DMS153 (cell line): ENCODE measurements at regions not wholly inside any gene's neighbourhood (a gene's known extent, or its start where the extent isn't known, plus 50 kb on each side); places are given as distances from the start of the nearest gene placed in this dataset.
"Not testable (repeated sequence)": the region's sequence is repeated elsewhere in the genome, so short reads cannot be mapped to it uniquely, and the experiment has no call there.

Experiments
- DNase-seq: peaks from one replicate; lab custom pipeline; 2025; lab: John Stamatoyannopoulos, UW

- DNase-seq, result no peak
Measured at GRCh38 chr10:29756451-29756850, 121.7 kb upstream of the SVIL start.

GRCh38 chr10:29753283-29753682 lies 118.5 kb upstream of the SVIL start:
- DNase-seq, result no peak

GRCh38 chr10:29751684-29752083 lies 116.9 kb upstream of the SVIL start:
- DNase-seq, result no peak

GRCh38 chr10:29751240-29751639 lies 116.5 kb upstream of the SVIL start:
- no peak for DNase-seq

- no peak for DNase-seq
Measured at GRCh38 chr10:29749150-29749549, 114.4 kb upstream of the SVIL start.

- DNase-seq, result no peak
Measured at GRCh38 chr10:29748109-29748650, 113.4 kb upstream of the SVIL start.

- no peak for DNase-seq
Measured at GRCh38 chr10:29746080-29746797, 111.5 kb upstream of the SVIL start.

- DNase-seq, result no peak
Measured at GRCh38 chr10:29740981-29741545, 106.3 kb upstream of the SVIL start.

GRCh38 chr10:29738341-29738740 lies 103.6 kb upstream of the SVIL start:
- DNase-seq, result no peak

- DNase-seq, result no peak
Measured at GRCh38 chr10:29737074-29737593, 102.4 kb upstream of the SVIL start.

GRCh38 chr10:29736366-29737073 lies 101.7 kb upstream of the SVIL start:
- no peak for DNase-seq

- no peak for DNase-seq
Measured at GRCh38 chr10:29735628-29736365, 101.0 kb upstream of the SVIL start.

- no peak for DNase-seq
Measured at GRCh38 chr10:29734962-29735627, 100.3 kb upstream of the SVIL start.

GRCh38 chr10:29734640-29734961 lies 99.8 kb upstream of the SVIL start:
- no peak for DNase-seq

- DNase-seq, result no peak
Measured at GRCh38 chr10:29733323-29733722, 98.6 kb upstream of the SVIL start.

- DNase-seq, result no peak
Measured at GRCh38 chr10:29732918-29733317, 98.1 kb upstream of the SVIL start.

GRCh38 chr10:29731760-29732159 lies 97.0 kb upstream of the SVIL start:
- DNase-seq, result no peak

- no peak for DNase-seq
Measured at GRCh38 chr10:29730969-29731368, 96.2 kb upstream of the SVIL start.

GRCh38 chr10:29730458-29730857 lies 95.7 kb upstream of the SVIL start:
- no peak for DNase-seq

- DNase-seq, result no peak
Measured at GRCh38 chr10:29728541-29729049, 93.8 kb upstream of the SVIL start.

- DNase-seq, result not testable (repeated sequence)
Measured at GRCh38 chr10:29725927-29726326, 91.2 kb upstream of the SVIL start.
